ENCODE measurements at regions not wholly inside any gene's neighbourhood (a gene's known extent, or its start where the extent isn't known, plus 50 kb on each side); places are given as distances from the start of the nearest gene placed in this dataset.

DNA sequence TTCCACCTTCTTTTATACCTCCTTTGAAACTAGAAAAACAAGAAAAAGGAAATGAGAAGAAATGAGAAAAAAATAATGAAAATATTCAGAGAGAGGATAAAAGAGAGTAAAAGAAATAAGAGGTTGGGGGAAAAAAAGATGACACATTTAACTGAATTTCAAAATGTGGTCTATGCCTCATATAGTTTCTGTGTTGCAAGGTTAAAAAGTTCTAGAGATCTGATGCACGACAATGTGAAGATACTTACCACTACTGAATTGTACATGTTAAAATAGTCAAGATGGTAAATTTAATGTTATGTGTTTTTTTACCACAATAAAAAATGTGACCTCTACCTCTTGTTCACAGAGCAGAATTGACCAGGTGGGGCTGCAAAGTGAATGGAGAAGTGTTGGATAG is 314.8 kb upstream of the OR4E1 start:
- H3K27me3 ChIP-seq (ENCODE audit: insufficient read depth, low read depth, severe bottlenecking) = peaks cover 76% of the 10 kb centered on the region
- TF ChIP-seq, protein P1, sequence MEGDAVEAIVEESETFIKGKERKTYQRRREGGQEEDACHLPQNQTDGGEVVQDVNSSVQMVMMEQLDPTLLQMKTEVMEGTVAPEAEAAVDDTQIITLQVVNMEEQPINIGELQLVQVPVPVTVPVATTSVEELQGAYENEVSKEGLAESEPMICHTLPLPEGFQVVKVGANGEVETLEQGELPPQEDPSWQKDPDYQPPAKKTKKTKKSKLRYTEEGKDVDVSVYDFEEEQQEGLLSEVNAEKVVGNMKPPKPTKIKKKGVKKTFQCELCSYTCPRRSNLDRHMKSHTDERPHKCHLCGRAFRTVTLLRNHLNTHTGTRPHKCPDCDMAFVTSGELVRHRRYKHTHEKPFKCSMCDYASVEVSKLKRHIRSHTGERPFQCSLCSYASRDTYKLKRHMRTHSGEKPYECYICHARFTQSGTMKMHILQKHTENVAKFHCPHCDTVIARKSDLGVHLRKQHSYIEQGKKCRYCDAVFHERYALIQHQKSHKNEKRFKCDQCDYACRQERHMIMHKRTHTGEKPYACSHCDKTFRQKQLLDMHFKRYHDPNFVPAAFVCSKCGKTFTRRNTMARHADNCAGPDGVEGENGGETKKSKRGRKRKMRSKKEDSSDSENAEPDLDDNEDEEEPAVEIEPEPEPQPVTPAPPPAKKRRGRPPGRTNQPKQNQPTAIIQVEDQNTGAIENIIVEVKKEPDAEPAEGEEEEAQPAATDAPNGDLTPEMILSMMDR (IDR thresholded peaks at IDR 0.05; ENCODE audit: low read depth, low read length) = no peak
- H3K36me3 ChIP-seq = no peaks in the 10 kb centered on the region
- no peak for DNase-seq
- no peak overlapping the region for H3K4me3 ChIP-seq (ENCODE audit: low read depth, low read length)
- H3K9me3 ChIP-seq (ENCODE audit: severe bottlenecking) = no peaks in the 10 kb centered on the region
- no peak overlapping the region for H3K27ac ChIP-seq

DNA sequence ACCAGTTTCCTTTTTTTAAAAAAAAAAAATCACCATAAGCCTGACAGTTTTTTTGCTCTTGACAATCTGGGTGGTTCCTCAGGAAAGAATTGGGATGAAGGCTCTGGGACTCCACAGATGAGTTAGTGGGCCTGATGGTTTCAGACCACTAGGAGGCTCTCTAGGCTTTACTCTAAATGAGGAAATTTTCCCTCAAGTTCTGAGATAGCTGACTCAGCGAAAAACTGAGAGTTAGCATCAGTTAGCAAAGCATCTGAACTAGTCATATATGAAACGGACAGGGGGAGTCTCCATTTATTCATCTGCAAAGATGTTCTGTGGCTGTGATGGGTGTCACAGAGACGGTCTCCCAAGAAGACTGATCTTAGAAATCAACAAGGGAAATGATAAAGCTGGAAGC is 314.3 kb upstream of the OR4E1 start:
- Histone ChIP-seq H3K27ac (no peak overlapping the region), H3K36me3 (no peaks in the 10 kb centered on the region), H3K4me3 (ENCODE audit: low read depth, low read length) (no peak overlapping the region), H3K9me3 (ENCODE audit: severe bottlenecking) (no peaks in the 10 kb centered on the region), H3K27me3 (ENCODE audit: insufficient read depth, low read depth, severe bottlenecking) (peaks cover 80% of the 10 kb centered on the region)
- DNase-seq = no peak
- TF ChIP-seq, protein P1 (IDR thresholded peaks at IDR 0.05; ENCODE audit: low read depth, low read length) = peak; percentile 32; the same call in 1 of the 2 replicates

DNA sequence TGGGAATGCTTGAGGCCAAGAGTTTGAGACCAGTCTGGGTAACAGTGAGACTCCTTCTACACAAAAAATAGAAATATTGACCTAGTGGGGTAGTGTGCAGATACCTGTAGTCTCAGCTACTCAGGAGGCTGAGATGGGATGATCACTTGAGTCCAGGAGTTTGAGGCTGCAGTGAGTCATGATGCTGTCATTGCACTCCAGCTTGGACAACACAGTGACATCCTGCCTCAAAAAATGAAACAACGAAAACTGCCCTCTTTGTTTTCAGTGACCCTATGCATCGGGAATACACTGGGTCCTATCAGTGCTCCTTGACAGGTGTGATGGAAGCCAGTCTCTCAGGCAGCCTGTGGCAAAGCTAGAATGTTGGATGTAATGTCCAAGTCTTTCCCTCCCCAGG is 311.5 kb upstream of the OR4E1 start:
- TF ChIP-seq, protein P1 (IDR thresholded peaks at IDR 0.05; ENCODE audit: low read depth, low read length) = no peak

DNA sequence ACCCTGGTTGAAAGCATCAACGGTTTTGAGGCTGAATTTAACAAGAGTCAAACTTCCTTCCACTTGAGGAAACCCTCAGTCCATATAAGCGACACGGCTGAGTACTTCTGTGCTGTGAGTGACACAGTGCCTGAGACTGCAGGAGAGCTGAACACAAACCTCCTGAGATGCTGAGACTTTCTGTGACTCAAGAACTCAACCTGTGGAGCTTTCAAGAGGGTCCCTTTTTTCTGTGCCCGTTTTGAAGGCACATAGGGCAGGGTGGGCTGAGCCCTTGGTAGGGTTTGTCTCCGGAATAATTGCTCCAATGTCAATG is 305.3 kb upstream of the OR4E1 start:
- no peak for DNase-seq
- peaks cover 38% of the 10 kb centered on the region for H3K27me3 ChIP-seq (ENCODE audit: insufficient read depth, low read depth, severe bottlenecking)
- TF ChIP-seq, protein P1 (IDR thresholded peaks at IDR 0.05; ENCODE audit: low read depth, low read length) = no peak
- H3K4me3 ChIP-seq (ENCODE audit: low read depth, low read length) = no peak overlapping the region
- no peaks in the 10 kb centered on the region for H3K9me3 ChIP-seq (ENCODE audit: severe bottlenecking)
- no peak overlapping the region for H3K27ac ChIP-seq
- H3K36me3 ChIP-seq = no peaks in the 10 kb centered on the region

More for the DNA sequence above, 311.5 kb upstream of the OR4E1 start:
- H3K9me3 ChIP-seq (ENCODE audit: severe bottlenecking) = no peaks in the 10 kb centered on the region
- no peak overlapping the region for H3K4me3 ChIP-seq (ENCODE audit: low read depth, low read length)
- DNase-seq = no peak
- H3K27ac ChIP-seq = no peak overlapping the region
- no peaks in the 10 kb centered on the region for H3K36me3 ChIP-seq
- H3K27me3 ChIP-seq (ENCODE audit: insufficient read depth, low read depth, severe bottlenecking) = peaks cover 60% of the 10 kb centered on the region

DNA sequence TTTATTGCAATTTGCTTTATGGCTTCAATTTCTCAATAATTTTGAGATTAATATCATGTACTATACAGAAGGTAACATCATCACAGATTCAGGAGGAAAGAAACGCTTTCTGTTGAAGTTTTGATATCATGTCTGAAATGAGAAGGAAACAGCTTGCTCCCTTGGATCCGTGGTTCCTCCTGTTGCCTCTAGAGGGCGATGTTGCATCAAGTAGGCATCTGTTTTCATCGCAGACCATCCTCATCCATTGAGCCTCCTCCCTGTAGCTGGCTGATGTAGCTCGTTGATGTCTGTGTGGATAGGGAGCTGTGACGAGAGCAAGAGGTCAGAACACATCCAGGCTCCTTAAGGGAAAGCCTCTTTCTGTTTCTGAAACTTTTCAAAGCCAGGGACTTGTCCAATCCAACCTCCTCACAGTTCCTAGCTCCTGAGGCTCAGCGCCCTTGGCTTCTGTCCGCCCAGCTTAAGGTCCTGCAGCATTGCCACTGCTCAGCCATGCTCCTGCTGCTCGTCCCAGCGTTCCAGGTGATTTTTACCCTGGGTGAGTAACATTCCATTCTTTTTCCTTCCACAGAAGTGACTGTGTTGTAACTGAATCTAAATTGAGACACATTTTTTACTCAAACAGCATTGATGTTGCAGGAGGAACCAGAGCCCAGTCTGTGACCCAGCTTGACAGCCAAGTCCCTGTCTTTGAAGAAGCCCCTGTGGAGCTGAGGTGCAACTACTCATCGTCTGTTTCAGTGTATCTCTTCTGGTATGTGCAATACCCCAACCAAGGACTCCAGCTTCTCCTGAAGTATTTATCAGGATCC is 304.8 kb upstream of the OR4E1 start:
- TF ChIP-seq, protein P1 (IDR thresholded peaks at IDR 0.05; ENCODE audit: low read depth, low read length) = peak; percentile 88
- no peaks in the 10 kb centered on the region for H3K36me3 ChIP-seq
- peaks cover 36% of the 10 kb centered on the region for H3K27me3 ChIP-seq (ENCODE audit: insufficient read depth, low read depth, severe bottlenecking)
- no peaks in the 10 kb centered on the region for H3K9me3 ChIP-seq (ENCODE audit: severe bottlenecking)
- no peak overlapping the region for H3K27ac ChIP-seq
- peak; percentile 20 for DNase-seq
- H3K4me3 ChIP-seq (ENCODE audit: low read depth, low read length) = no peak overlapping the region

DNA sequence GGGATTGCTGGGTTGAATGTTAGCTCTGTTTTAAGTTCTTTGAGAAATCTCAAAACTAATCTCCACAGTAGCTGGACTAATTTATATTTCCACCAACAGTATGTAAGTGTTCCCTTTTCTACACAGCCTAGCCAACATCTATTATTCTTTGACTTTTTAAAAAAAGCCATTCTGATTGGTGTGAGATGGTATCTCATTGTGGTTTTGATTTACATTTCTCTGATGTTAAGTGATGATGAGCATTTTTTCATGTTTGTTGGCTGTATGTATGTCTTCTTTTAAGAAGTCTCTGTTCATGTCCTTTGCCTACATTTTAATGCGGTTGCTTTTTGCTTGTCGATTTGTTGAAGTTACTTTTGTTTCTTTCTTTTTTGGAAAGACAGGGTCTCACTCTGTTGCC is 301.1 kb upstream of the OR4E1 start:
- Histone ChIP-seq H3K4me3 (ENCODE audit: low read depth, low read length) (no peak overlapping the region), H3K27me3 (ENCODE audit: insufficient read depth, low read depth, severe bottlenecking) (peaks cover 34% of the 10 kb centered on the region), H3K36me3 (no peaks in the 10 kb centered on the region), H3K9me3 (ENCODE audit: severe bottlenecking) (no peaks in the 10 kb centered on the region), H3K27ac (no peak overlapping the region)
- TF ChIP-seq, protein P1 (IDR thresholded peaks at IDR 0.05; ENCODE audit: low read depth, low read length) = no peak
- no peak for DNase-seq
